Kidney epithelial cell (primary cell): ENCODE measurements at regions not wholly inside any gene's neighbourhood (a gene's known extent, or its start where the extent isn't known, plus 50 kb on each side); places are given as distances from the start of the nearest gene placed in this dataset.
A peak's percentile ranks its signal among the peaks of the same experiment; 100 is the strongest.

ENCODE experiments used
- DNase-seq: peaks from one replicate; pipeline ENCODE4 v3.0.0-alpha.2; 2010; ENCODE audit warnings: low read depth
- H3K27me3 ChIP-seq: 2 replicates; pipeline ENCODE4 v1.6.0; 2011; ENCODE audit warnings: low read length; ENCODE audit not compliant: control insufficient read depth, insufficient read depth
- H3K36me3 ChIP-seq: 2 replicates; pipeline ENCODE4 v1.5.1; 2011; ENCODE audit warnings: low read length; ENCODE audit not compliant: control insufficient read depth, insufficient read depth
- H3K4me3 ChIP-seq: 2 replicates; pipeline ENCODE4 v1.5.1; 2011; ENCODE audit warnings: low read depth, mild to moderate bottlenecking, control low read depth, low read length
- TF ChIP-seq, protein P1 (sequence below): IDR thresholded peaks from 2 replicates; pipeline ENCODE4 v1.5.1; 2011; ENCODE audit warnings: mild to moderate bottlenecking, moderate library complexity, low read length, control low read depth, inconsistent platforms; ENCODE audit not compliant: insufficient read depth, poor library complexity, severe bottlenecking

DNA sequence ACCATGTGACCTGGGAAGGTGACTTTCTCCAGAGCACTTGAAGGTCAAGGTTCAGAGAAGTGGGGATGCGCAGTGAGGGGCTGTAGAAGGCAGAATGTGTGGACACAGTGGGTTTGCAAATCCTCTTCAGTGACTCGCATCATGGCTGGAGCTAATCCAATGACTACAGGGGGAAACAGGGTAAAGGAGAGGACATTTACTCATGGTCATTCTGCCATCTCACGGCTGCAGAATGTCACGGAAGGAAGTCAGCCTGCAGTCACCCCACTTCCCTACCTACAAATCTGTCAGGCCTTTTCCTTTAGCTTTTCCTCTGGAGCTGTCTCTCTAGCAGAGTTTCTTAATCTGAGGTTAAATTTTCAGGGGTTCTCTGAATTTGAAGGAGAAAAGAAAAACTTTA lies 337.6 kb downstream of the CDC5L start:
- no peaks in the 10 kb centered on the region for H3K27me3 ChIP-seq
- H3K4me3 ChIP-seq = no peak overlapping the region
- H3K36me3 ChIP-seq = no peaks in the 10 kb centered on the region
- no peak for DNase-seq
- TF ChIP-seq, protein P1, sequence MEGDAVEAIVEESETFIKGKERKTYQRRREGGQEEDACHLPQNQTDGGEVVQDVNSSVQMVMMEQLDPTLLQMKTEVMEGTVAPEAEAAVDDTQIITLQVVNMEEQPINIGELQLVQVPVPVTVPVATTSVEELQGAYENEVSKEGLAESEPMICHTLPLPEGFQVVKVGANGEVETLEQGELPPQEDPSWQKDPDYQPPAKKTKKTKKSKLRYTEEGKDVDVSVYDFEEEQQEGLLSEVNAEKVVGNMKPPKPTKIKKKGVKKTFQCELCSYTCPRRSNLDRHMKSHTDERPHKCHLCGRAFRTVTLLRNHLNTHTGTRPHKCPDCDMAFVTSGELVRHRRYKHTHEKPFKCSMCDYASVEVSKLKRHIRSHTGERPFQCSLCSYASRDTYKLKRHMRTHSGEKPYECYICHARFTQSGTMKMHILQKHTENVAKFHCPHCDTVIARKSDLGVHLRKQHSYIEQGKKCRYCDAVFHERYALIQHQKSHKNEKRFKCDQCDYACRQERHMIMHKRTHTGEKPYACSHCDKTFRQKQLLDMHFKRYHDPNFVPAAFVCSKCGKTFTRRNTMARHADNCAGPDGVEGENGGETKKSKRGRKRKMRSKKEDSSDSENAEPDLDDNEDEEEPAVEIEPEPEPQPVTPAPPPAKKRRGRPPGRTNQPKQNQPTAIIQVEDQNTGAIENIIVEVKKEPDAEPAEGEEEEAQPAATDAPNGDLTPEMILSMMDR = no peak

DNA sequence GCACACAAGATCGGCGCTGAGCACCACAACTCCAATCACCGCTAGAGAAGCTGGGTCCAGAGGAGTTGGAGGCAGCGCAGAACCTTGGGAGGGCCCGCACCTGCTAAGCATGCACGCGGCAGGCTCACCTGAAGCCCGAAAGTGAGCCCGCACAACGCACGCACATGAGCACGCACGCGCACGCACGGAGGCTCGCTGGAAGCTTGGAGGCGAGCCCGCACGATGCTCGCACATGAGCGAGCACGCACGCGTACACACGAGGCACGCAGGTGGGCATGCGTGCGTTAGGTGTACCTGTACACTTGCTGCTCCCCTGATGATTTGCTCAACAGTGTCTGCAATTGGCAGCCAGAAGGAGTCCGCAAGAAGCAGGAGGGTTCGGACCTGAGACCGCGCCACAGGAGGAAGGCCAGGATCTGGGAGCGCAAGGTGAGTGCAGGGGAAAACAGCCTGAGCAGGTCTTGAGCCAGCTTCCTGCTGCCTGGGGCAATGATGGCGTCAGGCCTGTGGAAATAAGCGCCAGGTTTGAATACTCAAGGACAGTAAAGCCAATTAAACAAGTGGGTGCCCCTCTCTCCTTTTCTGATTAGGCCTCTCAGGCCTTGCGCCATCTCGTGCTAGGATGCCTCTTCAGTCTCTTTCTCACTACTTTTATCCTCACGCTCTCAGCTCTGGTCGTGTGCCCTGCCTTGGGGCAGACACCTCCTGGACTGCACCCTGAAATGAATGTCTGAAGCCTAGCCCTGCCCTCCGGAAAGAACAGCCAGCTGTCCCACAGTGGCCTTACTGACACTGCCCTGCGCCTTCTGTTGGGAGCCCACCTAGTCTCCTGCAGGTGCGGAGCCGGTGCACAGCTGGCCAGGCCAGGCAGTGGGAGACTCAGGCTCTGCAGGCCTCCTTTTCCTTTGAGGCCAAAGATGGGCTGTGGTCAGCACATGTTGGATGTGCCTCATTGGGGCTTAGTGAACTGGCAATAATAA lies 340.4 kb downstream of the CDC5L start:
- Histone ChIP-seq H3K4me3 (no peak overlapping the region), H3K36me3 (no peaks in the 10 kb centered on the region), H3K27me3 (no peaks in the 10 kb centered on the region)
- DNase-seq = no peak
- TF ChIP-seq, protein P1 = no peak

DNA sequence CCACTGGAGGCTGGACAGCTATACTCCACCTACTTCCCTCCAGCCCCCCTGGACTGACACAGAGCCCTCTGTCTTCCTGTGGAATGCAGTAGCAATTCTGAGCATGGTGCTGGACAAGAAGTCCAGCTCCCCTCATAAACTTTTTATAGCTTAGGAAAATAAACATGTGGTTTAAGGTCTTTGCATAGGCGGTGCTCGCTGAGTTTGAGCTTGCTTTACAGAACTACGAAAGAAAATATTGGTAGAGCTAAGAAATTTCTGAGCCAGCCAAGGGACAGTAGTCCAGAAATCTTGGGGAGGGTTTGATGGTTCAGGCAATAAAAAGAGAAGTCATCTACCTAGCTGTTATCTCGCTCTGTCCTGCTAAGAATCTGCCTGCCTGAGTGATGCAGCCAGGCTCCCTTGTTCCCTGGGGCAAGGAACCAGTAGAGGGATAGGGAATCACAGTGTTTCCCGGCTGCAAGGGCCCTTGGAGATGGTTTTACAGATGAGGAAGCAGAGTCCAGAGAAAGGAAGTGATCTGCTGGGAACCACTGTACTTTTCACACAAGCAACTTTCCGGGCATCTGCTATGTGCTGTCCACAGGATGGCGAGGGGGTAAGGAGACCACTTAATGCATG lies 343.4 kb downstream of the CDC5L start:
- Histone ChIP-seq H3K27me3 (no peaks in the 10 kb centered on the region), H3K4me3 (no peak overlapping the region), H3K36me3 (no peaks in the 10 kb centered on the region)
- DNase-seq = peak; percentile 56
- TF ChIP-seq, protein P1 = no peak

DNA sequence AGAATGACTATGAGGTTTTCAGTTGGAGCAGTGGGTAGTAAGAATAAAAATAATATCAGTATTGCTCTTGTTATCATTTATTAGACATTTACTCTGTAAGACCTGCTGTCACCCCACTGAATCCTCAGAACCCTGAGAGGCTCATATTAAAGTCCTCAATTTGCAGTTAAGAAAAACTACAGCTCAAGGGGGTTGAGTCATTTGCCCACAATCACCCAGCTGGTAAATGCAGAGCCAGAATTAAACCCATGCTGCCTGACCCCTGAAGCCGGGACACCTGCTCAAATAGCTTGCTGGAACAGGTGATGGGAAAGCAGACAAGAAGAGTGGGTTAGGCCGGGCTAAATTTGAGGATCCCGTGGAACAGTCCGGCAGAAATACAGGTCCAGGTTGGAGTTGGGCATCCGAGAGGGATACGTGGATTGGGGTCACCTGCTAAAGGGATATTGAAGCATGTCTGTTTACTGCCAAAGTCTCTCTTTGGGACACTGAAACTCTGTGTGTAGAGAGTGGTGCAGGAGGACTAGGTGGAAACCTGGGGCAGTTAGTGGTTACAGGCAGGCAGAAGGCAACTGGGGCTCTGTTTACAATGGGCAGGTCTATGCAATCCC lies 344.1 kb downstream of the CDC5L start:
- Histone ChIP-seq H3K27me3 (no peaks in the 10 kb centered on the region), H3K4me3 (no peak overlapping the region), H3K36me3 (no peaks in the 10 kb centered on the region)
- no peak for DNase-seq
- TF ChIP-seq, protein P1 = no peak

DNA sequence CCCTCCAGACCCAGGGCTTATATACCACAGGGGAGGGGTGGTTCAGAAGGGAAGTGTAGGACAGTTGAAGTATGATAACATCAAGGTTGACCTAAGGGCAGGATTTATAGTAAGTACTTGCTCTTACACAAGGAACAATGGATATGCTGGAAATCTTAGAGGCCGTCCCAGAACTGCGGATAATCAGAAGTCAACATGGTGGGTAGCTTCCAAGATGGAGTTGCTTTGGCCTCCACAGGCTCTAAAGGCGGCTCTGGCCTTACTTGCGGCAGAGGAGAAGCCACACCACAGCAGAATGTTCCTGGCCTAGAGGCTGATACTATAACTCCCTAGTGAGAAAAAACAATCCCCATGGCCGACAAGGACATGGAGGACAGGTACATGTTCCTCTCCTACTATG lies 344.7 kb downstream of the CDC5L start:
- Histone ChIP-seq H3K27me3 (no peaks in the 10 kb centered on the region), H3K36me3 (no peaks in the 10 kb centered on the region)
- TF ChIP-seq, protein P1 = no peak

More for the DNA sequence above, 344.7 kb downstream of the CDC5L start:
- no peak overlapping the region for H3K4me3 ChIP-seq
- DNase-seq = no peak
